Astrocyte of the cerebellum (primary cell): ENCODE measurements at regions not wholly inside any gene's neighbourhood (a gene's known extent, or its start where the extent isn't known, plus 50 kb on each side); places are given as distances from the start of the nearest gene placed in this dataset.

Source experiments
- DNase-seq: peaks from one replicate; pipeline ENCODE4 v3.0.0-alpha.2; 2011; ENCODE audit warnings: low read depth
- H3K4me3 ChIP-seq: 2 replicates; pipeline ENCODE4 v1.5.1; 2011; ENCODE audit warnings: mild to moderate bottlenecking, low read depth, low read length, moderate library complexity
- CTCF ChIP-seq: IDR thresholded peaks from 2 replicates; pipeline ENCODE4 v1.5.1; 2012; ENCODE audit warnings: low read length, low read depth, moderate library complexity, mild to moderate bottlenecking; ENCODE audit errors: missing control alignments
- in situ Hi-C: cut with HindIII; loops from 2 replicates; pipeline ENCODE4 v1.10.0; 2017; ENCODE audit warnings: low sequenced_read_pairs

GRCh38 chr12:102722147-102722546 is 194.9 kb downstream of the PAH start:
- no peak for TF ChIP-seq CTCF
- H3K4me3 ChIP-seq = no peak overlapping the region
- in situ Hi-C loops = no loop called here
- no peak for DNase-seq

- TF ChIP-seq CTCF = no peak
- in situ Hi-C loops = no loop called here
Observed at GRCh38 chr12:102708108-102708507, 208.9 kb downstream of the PAH start.

GRCh38 chr12:102702447-102703114 is 214.5 kb downstream of the PAH start:
- in situ Hi-C loops = no loop called here

More at GRCh38 chr12:102708108-102708507, 208.9 kb downstream of the PAH start:
- no peak overlapping the region for H3K4me3 ChIP-seq
- no peak for DNase-seq

GRCh38 chr12:102696045-102696444 is 215.7 kb upstream of the IGF1 start:
- DNase-seq = no peak
- no peak for TF ChIP-seq CTCF
- no peak overlapping the region for H3K4me3 ChIP-seq
- in situ Hi-C loops = no loop called here

More at GRCh38 chr12:102702447-102703114, 214.5 kb downstream of the PAH start:
- TF ChIP-seq CTCF = peak; percentile 61
- H3K4me3 ChIP-seq = no peak overlapping the region
- DNase-seq = peak; percentile 24

- in situ Hi-C loops = no loop called here
- DNase-seq = no peak
- TF ChIP-seq CTCF = no peak
- no peak overlapping the region for H3K4me3 ChIP-seq
Observed at GRCh38 chr12:102694903-102695302, 214.5 kb upstream of the IGF1 start.

- TF ChIP-seq CTCF = no peak
- no peak for DNase-seq
- in situ Hi-C loops = no loop called here
- no peak overlapping the region for H3K4me3 ChIP-seq
Observed at GRCh38 chr12:102691773-102692555, 211.6 kb upstream of the IGF1 start.
